Activated CD4-positive, alpha-beta T cell treated with anti-CD3 and anti-CD28 coated beads, Interleukin-2, amount 10 ng/mL, durations not matched to agents 7 days and 5 days (primary cell): ENCODE measurements at regions not wholly inside any gene's neighbourhood (a gene's known extent, or its start where the extent isn't known, plus 50 kb on each side); places are given as distances from the start of the nearest gene placed in this dataset.

ENCODE experiments used
- CTCF ChIA-PET: fragments of 350-600 bp; sonication (Branson Sonifier 250); formaldehyde crosslinking; loops from one replicate; lab custom pipeline; 2021; ENCODE audit warnings: antibody characterized with exemption; lab: Charles Lee
- POLR2A ChIA-PET: fragments of 350-600 bp; sonication (Branson Sonifier 250); formaldehyde crosslinking; loops from one replicate; lab custom pipeline; 2021; ENCODE audit warnings: antibody characterized with exemption; lab: Charles Lee
- DNase-seq: peaks from one replicate; pipeline ENCODE4 v3.0.0-alpha.2; 2020
- H3K27ac Mint-ChIP-seq: one replicate; pipeline ENCODE4 v1.8.0; 2021; ENCODE audit warnings: mild to moderate bottlenecking, moderate library complexity, mixed read lengths
- H3K27me3 Mint-ChIP-seq: one replicate; pipeline ENCODE4 v1.8.0; 2021; ENCODE audit warnings: mixed read lengths
- H3K36me3 Mint-ChIP-seq: one replicate; pipeline ENCODE4 v1.8.0; 2021; ENCODE audit warnings: low read depth, mixed read lengths
- H3K4me1 Mint-ChIP-seq: one replicate; pipeline ENCODE4 v1.8.0; 2021; ENCODE audit warnings: mixed read lengths
- H3K4me3 Mint-ChIP-seq: one replicate; pipeline ENCODE4 v1.8.0; 2021; ENCODE audit warnings: mild to moderate bottlenecking, moderate library complexity, mixed read lengths
- H3K9me3 Mint-ChIP-seq: one replicate; pipeline ENCODE4 v1.8.0; 2021; ENCODE audit warnings: mixed read lengths

DNA sequence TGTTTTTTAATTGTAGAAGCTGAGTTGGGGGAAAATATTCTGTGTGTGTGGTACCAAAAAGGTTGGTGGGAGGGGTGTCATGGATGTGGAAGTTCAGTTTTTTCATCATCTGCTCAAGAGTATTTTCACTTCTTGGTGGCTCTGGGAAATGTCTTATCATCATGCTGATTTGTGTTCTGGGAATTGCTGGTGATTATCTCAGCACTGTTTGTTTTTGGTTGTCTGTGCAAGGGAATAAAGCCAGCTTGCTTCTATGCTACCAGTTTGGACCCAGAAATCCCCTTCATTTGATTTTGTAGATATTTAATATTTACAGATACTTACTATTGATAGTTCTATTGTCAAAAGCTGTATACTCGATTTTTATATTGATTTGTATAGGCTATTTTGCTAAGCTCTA lies 2289.7 kb downstream of the MAT2B start:
- Mint-ChIP-seq H3K4me1 (no peaks in the 10 kb centered on the region), H3K27me3 (no peaks in the 10 kb centered on the region), H3K4me3 (no peak overlapping the region), H3K27ac (no peak overlapping the region), H3K9me3 (peaks cover 3% of the 10 kb centered on the region), H3K36me3 (no peaks in the 10 kb centered on the region)
- ChIA-PET POLR2A (no interaction called here), CTCF (no interaction called here)
- no peak for DNase-seq

DNA sequence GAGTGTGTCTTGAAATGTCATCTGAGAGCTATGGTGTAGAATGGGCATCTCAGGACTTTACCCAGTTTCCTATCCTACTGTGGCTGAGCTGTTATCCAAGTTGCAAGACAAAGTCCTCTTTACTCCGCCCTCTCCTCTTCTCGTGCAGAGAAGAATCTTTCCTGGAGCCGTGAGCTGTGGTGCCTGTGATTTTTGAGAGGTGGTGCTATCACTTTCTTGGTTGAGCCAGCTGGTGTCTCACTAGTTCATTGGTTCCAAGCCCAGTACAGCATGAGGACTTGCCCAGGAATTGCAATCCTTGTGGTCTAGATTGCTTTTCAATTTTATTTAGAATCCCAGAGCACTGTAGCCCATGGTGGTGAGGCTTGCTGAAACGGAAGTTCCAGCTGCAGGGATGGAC lies 2300.3 kb downstream of the MAT2B start:
- no peaks in the 10 kb centered on the region for H3K27me3 Mint-ChIP-seq
- no peak for DNase-seq
- no peak overlapping the region for H3K27ac Mint-ChIP-seq
- ChIA-PET CTCF (no interaction called here), POLR2A (no interaction called here)
- no peak overlapping the region for H3K4me3 Mint-ChIP-seq
- no peaks in the 10 kb centered on the region for H3K36me3 Mint-ChIP-seq
- no peaks in the 10 kb centered on the region for H3K9me3 Mint-ChIP-seq
- H3K4me1 Mint-ChIP-seq, result no peaks in the 10 kb centered on the region

DNA sequence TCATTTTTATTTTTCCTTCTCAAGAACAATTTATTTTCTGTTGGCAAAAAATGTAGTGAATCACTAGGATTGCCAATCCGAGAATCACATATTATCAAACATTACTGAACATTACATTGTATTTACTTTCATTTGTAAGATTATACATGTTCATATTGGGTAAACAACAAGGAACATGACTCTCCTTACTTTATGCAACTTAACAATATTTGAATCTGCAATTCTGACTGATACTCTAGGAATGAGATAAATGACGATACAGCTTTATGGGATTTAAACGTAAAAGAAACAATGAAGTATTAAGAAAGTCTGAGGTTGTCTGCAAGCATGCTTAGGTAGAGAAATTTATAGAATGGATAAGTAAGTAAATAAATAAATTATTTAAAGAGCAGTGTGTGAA lies 2302.9 kb downstream of the MAT2B start:
- H3K4me1 Mint-ChIP-seq, result no peaks in the 10 kb centered on the region
- H3K27ac Mint-ChIP-seq, result no peak overlapping the region
- H3K4me3 Mint-ChIP-seq, result no peak overlapping the region
- ChIA-PET CTCF (no interaction called here), POLR2A (no interaction called here)
- no peak for DNase-seq
- no peaks in the 10 kb centered on the region for H3K27me3 Mint-ChIP-seq
- no peaks in the 10 kb centered on the region for H3K36me3 Mint-ChIP-seq
- no peaks in the 10 kb centered on the region for H3K9me3 Mint-ChIP-seq

DNA sequence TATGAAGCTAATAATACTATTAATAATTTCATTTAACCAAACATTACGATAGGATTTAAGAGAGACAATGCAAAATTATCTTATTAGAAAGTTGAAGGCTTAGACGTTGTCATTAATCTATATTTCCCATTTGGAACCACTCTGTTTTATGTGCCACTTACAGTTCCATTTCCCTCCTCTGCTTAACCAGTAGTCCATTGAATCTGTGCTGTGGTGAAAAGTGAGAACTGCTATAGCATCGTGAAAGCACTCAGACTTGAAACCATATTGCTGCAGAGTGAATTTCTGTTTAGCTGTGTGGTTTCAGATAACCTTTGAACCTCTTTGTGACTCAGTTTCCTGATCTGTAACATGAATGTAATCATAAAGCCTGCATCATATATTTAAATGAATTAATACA lies 2304.5 kb downstream of the MAT2B start:
- no peaks in the 10 kb centered on the region for H3K27me3 Mint-ChIP-seq
- DNase-seq, result no peak
- ChIA-PET POLR2A (no interaction called here), CTCF (no interaction called here)
- H3K9me3 Mint-ChIP-seq, result no peaks in the 10 kb centered on the region
- H3K4me3 Mint-ChIP-seq, result no peak overlapping the region
- H3K4me1 Mint-ChIP-seq, result no peaks in the 10 kb centered on the region
- H3K27ac Mint-ChIP-seq, result no peak overlapping the region
- no peaks in the 10 kb centered on the region for H3K36me3 Mint-ChIP-seq

DNA sequence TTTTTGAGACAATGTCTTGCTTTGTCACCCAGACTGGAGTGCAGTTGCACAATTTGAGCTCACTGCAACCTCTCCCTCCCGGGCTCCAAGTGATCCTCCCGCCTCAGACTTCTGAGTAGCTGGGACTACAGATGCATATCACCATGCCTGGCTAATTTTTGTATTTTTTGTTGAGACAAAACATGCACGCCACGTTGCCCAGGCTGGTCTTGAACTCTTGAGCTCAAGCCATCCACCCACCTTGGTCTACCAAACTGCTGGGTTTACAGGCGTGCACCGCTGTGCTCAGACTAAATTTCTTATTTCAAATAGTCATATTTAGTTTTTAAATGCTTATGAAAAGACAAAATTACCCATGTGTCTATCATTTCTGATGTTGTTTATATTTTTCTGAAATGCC lies 2324.1 kb downstream of the MAT2B start:
- Mint-ChIP-seq H3K27ac (no peak overlapping the region), H3K36me3 (no peaks in the 10 kb centered on the region), H3K27me3 (no peaks in the 10 kb centered on the region), H3K4me3 (no peak overlapping the region), H3K4me1 (no peaks in the 10 kb centered on the region), H3K9me3 (peaks cover 5% of the 10 kb centered on the region)
- POLR2A ChIA-PET, result no interaction called here
- DNase-seq, result no peak
- CTCF ChIA-PET, result no interaction called here

DNA sequence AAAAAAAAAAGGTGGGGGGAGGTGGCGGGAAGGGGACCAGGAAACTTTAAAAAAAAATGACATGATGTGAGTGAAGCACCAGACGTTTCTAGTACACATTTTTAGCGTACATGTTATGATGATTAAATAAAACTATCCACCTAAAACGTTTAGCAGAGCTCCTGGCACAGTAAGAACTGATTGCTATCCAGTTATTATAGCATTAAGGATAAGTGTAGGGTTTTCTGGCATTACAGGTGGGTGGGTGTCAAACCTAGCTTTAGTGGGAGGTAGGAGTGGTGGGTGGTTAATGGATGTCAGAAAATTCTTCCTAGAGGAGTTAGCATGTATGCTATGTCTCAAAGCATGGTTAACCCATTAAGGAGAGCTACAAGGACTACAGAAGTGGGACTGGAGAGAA lies 2329.5 kb downstream of the MAT2B start:
- peaks cover 2% of the 10 kb centered on the region for H3K9me3 Mint-ChIP-seq
- POLR2A ChIA-PET, result no interaction called here
- CTCF ChIA-PET, result no interaction called here
- no peaks in the 10 kb centered on the region for H3K4me1 Mint-ChIP-seq
- H3K27me3 Mint-ChIP-seq, result no peaks in the 10 kb centered on the region
- no peak overlapping the region for H3K27ac Mint-ChIP-seq
- H3K36me3 Mint-ChIP-seq, result no peaks in the 10 kb centered on the region
- no peak for DNase-seq
- H3K4me3 Mint-ChIP-seq, result no peak overlapping the region

DNA sequence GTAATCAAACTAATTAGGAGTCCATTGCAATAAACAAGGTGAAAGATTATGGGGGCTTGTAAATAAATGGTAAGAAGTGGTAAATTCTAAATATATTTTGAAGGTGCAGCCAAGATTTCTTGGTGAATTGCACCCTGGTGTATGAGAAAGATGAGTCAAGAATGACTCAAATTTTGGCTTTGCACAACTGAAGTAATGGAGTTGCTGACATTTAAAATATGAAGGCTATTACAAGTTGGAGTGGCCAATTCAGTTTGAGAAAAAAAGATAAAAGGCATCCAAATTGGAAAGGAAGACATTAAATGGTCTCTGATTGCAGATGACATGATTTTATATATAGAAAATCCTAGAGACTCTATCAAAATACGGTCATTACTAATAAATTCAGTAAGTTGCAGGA lies 2330.6 kb downstream of the MAT2B start:
- Mint-ChIP-seq H3K27me3 (no peaks in the 10 kb centered on the region), H3K36me3 (no peaks in the 10 kb centered on the region)
- CTCF ChIA-PET, result no interaction called here

DNA sequence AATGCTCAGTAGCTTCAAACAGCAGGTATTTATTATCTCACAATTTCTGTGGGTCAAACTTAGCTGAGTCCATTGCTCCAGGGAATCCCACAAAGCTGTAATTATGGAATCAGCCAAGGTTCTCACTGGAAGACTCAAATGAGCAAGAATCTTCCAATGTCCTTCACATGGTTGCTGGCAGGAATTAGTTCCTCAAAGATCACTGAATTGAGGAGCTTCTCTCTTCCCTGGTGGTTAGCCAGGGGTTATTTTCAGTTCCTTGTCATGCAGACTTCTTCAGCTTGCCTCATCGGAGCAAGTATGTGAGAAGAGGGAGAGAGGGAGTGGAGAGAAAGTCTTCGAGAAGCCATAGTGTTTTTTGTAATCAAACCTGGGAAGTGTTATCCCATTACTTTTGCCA lies 2331.9 kb downstream of the MAT2B start:
- Mint-ChIP-seq H3K4me1 (no peaks in the 10 kb centered on the region), H3K27ac (no peak overlapping the region)
- POLR2A ChIA-PET, result no interaction called here

More for the DNA sequence above, 2330.6 kb downstream of the MAT2B start:
- H3K27ac Mint-ChIP-seq, result no peak overlapping the region
- no peak for DNase-seq
- H3K9me3 Mint-ChIP-seq, result peaks cover 2% of the 10 kb centered on the region
- no peaks in the 10 kb centered on the region for H3K4me1 Mint-ChIP-seq
- POLR2A ChIA-PET, result no interaction called here
- H3K4me3 Mint-ChIP-seq, result no peak overlapping the region

DNA sequence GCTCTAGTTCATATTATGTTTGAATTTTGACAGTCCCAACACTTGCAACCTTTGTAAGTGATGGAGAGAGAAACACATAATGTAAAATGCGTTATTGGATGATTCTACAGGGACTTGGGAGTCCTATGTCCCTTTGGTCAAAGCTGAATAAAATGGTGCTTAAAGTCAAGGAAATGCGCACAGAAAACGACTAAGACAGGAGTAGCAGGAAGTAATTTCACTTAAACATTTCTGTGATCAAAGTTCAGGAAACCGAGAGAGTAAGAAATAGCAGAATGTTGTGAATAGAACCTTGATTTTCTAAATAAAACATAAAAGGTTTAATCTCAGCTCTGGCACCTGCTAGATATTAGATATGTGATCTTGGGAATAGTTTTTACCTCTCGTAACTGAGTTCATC lies 2339.2 kb downstream of the MAT2B start:
- DNase-seq, result no peak
- POLR2A ChIA-PET, result no interaction called here
- H3K9me3 Mint-ChIP-seq, result peaks cover 4% of the 10 kb centered on the region
- H3K4me1 Mint-ChIP-seq, result no peaks in the 10 kb centered on the region
- no peaks in the 10 kb centered on the region for H3K36me3 Mint-ChIP-seq
- H3K27me3 Mint-ChIP-seq, result no peaks in the 10 kb centered on the region
- CTCF ChIA-PET, result no interaction called here
- no peak overlapping the region for H3K4me3 Mint-ChIP-seq
- no peak overlapping the region for H3K27ac Mint-ChIP-seq

More for the DNA sequence above, 2331.9 kb downstream of the MAT2B start:
- CTCF ChIA-PET, result no interaction called here
- Mint-ChIP-seq H3K9me3 (peaks cover 2% of the 10 kb centered on the region), H3K27me3 (no peaks in the 10 kb centered on the region), H3K36me3 (no peaks in the 10 kb centered on the region), H3K4me3 (no peak overlapping the region)
- DNase-seq, result no peak

DNA sequence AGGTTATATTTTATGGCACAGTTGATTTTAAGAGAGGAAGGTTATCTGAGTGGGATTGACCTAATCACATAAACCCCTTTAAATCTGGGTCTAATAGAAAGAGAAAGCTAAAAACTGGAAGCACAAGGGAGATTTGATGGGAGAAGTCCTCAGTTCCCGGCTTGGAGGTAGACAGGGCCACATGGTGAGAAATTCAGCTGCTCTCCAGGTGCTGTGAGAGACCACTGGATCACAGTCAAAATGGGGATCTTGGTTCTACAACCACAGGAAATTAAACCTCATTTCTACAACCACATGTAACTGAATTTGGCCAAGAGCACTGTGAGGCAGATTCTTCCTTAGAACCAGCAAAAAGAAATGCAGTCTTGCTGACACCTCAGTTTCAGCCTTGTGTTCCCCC lies 2352.7 kb downstream of the MAT2B start:
- H3K27me3 Mint-ChIP-seq, result no peaks in the 10 kb centered on the region
- peaks cover 17% of the 10 kb centered on the region for H3K9me3 Mint-ChIP-seq
- H3K27ac Mint-ChIP-seq, result no peak overlapping the region
- no peak overlapping the region for H3K4me3 Mint-ChIP-seq
- H3K36me3 Mint-ChIP-seq, result no peaks in the 10 kb centered on the region
- DNase-seq, result no peak
- ChIA-PET CTCF (no interaction called here), POLR2A (no interaction called here)
- H3K4me1 Mint-ChIP-seq, result no peaks in the 10 kb centered on the region

DNA sequence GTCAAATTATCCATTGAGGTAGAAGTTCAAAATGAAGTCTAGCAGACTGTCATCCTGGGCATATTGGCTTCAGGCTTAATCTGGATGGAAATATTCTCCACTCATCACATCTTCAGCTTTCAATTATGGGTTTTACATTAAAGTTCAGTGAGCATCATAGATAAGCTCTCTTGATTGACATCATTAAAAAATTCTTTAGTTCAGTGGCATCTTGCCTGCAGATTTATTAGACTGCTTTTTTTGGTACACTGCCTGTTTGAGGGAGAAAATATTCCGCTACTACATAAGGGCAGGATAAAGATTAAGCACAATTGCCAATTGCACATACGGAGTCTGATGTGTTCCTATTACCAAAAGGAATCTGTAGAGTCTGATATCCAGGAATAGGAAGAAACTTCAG lies 2353.8 kb downstream of the MAT2B start:
- Mint-ChIP-seq H3K27me3 (no peaks in the 10 kb centered on the region), H3K4me3 (no peak overlapping the region), H3K36me3 (no peaks in the 10 kb centered on the region), H3K4me1 (no peaks in the 10 kb centered on the region), H3K27ac (no peak overlapping the region), H3K9me3 (peaks cover 11% of the 10 kb centered on the region)
- CTCF ChIA-PET, result no interaction called here
- DNase-seq, result no peak
- POLR2A ChIA-PET, result no interaction called here

DNA sequence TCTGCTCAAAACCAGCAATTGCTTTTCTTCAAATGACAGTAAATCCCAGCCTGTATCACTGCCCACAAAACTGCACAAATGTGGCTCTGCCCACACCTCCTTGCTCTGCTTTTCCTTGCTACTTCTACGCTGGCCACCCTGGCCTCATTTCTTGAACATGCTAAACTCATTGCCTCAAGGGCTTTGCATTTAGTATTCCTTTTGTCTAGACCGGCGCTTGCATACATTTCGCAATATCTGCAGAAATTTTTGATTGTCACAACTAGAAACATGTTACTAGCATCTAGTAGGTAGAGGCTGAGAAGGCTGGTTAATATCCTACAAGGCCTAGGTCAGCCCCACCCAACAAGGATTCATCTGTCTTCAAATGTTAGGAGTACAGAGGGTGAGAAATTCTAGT lies 2357.8 kb downstream of the MAT2B start:
- no peaks in the 10 kb centered on the region for H3K36me3 Mint-ChIP-seq
- H3K27me3 Mint-ChIP-seq, result no peaks in the 10 kb centered on the region
- peaks cover 6% of the 10 kb centered on the region for H3K9me3 Mint-ChIP-seq
- H3K4me1 Mint-ChIP-seq, result no peaks in the 10 kb centered on the region
- H3K4me3 Mint-ChIP-seq, result no peak overlapping the region
- H3K27ac Mint-ChIP-seq, result no peak overlapping the region
- ChIA-PET CTCF (no interaction called here), POLR2A (no interaction called here)
- DNase-seq, result no peak

DNA sequence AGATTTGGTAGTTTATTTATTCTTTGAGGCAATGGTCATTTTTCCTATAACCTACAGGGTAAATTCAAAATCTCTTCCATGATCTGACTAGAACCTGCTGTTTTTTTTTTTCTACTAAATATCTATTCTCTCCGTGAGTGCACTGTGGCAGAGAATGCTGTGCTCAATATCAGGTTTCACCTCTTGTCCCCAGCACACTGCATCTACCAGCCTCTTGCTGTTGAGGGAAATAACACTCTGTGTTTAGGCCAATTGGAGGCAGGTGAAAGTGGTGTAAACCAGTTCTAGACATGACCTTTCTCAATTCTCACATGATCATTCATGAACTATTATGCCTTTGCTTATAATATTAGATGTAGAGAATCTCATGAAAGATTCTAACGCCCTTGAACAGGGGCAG lies 2365.9 kb downstream of the MAT2B start:
- H3K27me3 Mint-ChIP-seq, result no peaks in the 10 kb centered on the region
- H3K27ac Mint-ChIP-seq, result no peak overlapping the region
- CTCF ChIA-PET, result no interaction called here
- POLR2A ChIA-PET, result no interaction called here
- peaks cover 8% of the 10 kb centered on the region for H3K9me3 Mint-ChIP-seq
- H3K36me3 Mint-ChIP-seq, result no peaks in the 10 kb centered on the region
- DNase-seq, result no peak
- no peaks in the 10 kb centered on the region for H3K4me1 Mint-ChIP-seq
- H3K4me3 Mint-ChIP-seq, result no peak overlapping the region

DNA sequence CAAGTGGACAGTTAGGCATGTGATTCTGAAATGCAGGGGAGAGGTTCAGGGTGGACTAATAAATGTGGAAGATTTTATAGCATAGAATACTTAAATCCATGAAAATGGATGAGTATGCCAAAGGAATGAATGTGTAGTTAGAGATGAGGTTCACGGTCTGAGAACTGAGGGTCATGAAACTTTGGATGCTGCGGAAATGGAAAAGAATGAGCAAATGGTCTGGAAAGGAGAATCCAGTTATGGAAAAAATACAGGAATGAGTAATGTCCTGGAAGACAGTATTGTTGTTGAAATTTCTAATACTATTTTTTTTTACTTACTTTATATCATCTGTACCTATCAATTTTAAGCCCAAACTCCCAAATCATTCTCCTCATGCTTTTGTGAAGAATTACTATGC lies 2369.4 kb downstream of the MAT2B start:
- no peaks in the 10 kb centered on the region for H3K27me3 Mint-ChIP-seq
- H3K4me3 Mint-ChIP-seq, result no peak overlapping the region
- peaks cover 17% of the 10 kb centered on the region for H3K9me3 Mint-ChIP-seq
- ChIA-PET POLR2A (no interaction called here), CTCF (no interaction called here)
- H3K27ac Mint-ChIP-seq, result no peak overlapping the region
- no peaks in the 10 kb centered on the region for H3K4me1 Mint-ChIP-seq
- DNase-seq, result no peak
- no peaks in the 10 kb centered on the region for H3K36me3 Mint-ChIP-seq

DNA sequence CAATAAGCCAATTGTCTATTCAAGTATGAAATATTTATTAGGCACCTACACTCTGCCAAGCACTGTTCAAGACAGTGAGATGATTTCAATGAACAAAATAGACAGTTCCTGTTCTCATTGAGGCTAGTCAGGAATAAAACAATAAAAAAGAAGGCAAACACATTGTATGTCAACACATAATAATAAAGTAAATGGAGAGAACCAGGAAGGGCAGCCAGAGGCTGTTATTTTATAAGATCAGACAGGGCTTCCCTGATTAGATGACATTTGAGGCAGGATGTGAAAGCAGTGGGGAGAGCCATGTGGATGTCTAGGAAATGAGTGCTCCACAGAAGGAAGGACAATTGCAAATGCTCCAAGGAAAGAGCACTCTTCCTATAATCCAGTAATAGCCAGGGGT lies 2371.1 kb downstream of the MAT2B start:
- no peaks in the 10 kb centered on the region for H3K27me3 Mint-ChIP-seq
- peaks cover 14% of the 10 kb centered on the region for H3K9me3 Mint-ChIP-seq
- H3K36me3 Mint-ChIP-seq, result no peaks in the 10 kb centered on the region
- DNase-seq, result no peak
- ChIA-PET POLR2A (no interaction called here), CTCF (no interaction called here)
- no peak overlapping the region for H3K27ac Mint-ChIP-seq
- H3K4me1 Mint-ChIP-seq, result no peaks in the 10 kb centered on the region
- H3K4me3 Mint-ChIP-seq, result no peak overlapping the region
